Spleen (tissue), 7 donors: ENCODE measurements at regions not wholly inside any gene's neighbourhood (a gene's known extent, or its start where the extent isn't known, plus 50 kb on each side); places are given as distances from the start of the nearest gene placed in this dataset.

ENCODE experiments used
- POLR2AphosphoS5 ChIP-seq, 3 donors: sonication (generic); formaldehyde crosslinking; IDR thresholded peaks; one replicate each; pipeline ENCODE4 v1.5.1; 2017; ENCODE audit warnings: antibody characterized with exemption in 3 of 3
- TF ChIP-seq, protein P1 (sequence below), 11 experiments: fragments of 200-600 bp in 7 of 11; fragments of 450-650 bp in 4 of 11; sonication (generic) in 4 of 11; IDR thresholded peaks in 8 of 11; conservative IDR thresholded peaks in 3 of 11; 1 replicate in 7 of 11; 2 replicates in 4 of 11; pipeline versions ENCODE4 v1.4.0 to v1.8.0; 2016 to 2021; ENCODE audit warnings: antibody characterized with exemption in 11 of 11, inconsistent platforms in 4 of 11, mild to moderate bottlenecking in 1 of 11
- donor health status: DM: no; HTN: no; CAD: no; lungs with moderate emphysema.
- donor health status: DM: no; HTN: no; CAD: no.
- donor health status: DM: no; HTN: no; CAD: no.

DNA sequence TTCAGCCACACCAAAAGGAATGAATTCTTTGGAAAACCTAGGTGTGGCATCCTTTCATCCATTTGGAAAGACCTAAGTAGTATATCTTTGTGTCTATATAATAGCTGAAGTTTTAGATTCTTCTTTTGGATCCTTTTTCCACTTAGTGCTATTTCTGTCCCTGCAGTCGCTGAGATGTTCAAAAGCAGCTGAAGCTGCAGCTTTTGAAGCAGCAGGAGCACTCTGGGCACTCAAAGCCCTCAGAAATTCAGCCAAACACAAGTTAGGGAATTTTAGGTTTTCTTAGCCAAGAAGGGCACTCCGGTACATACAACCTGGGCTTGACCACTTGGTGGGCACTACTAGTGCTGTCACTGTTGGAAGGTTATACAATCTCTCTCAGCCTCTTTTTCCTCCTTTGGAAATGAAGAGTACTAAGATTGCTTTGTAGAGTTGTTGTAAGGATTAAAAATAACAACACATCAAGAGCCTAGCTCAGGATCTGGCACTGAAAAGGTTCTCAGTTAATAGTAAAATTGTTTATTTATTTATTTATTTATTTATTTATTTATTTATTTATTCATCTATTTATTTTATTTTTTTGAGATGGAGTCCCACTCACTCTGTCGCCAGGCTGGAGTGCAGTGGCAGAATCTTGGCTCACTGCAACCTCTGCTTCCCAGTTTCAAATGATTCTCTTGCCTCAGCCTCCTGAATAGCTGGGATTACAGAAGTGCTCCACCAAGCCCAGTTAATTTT, 71.9 kb upstream of the SLC22A16 start:
- TF ChIP-seq, protein P1, sequence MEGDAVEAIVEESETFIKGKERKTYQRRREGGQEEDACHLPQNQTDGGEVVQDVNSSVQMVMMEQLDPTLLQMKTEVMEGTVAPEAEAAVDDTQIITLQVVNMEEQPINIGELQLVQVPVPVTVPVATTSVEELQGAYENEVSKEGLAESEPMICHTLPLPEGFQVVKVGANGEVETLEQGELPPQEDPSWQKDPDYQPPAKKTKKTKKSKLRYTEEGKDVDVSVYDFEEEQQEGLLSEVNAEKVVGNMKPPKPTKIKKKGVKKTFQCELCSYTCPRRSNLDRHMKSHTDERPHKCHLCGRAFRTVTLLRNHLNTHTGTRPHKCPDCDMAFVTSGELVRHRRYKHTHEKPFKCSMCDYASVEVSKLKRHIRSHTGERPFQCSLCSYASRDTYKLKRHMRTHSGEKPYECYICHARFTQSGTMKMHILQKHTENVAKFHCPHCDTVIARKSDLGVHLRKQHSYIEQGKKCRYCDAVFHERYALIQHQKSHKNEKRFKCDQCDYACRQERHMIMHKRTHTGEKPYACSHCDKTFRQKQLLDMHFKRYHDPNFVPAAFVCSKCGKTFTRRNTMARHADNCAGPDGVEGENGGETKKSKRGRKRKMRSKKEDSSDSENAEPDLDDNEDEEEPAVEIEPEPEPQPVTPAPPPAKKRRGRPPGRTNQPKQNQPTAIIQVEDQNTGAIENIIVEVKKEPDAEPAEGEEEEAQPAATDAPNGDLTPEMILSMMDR (IDR thresholded peaks at IDR 0.05 in 8 of 11, conservative IDR thresholded peaks at IDR 0.05 in 3 of 11), result no peak
- no peak for TF ChIP-seq POLR2AphosphoS5 (IDR thresholded peaks at IDR 0.05)
